Loucy (cell line): ENCODE measurements at regions not wholly inside any gene's neighbourhood (a gene's known extent, or its start where the extent isn't known, plus 50 kb on each side); places are given as distances from the start of the nearest gene placed in this dataset.

Experiments
- H2AFZ ChIP-seq: fragments of 200-600 bp; sonication (generic); 2 replicates; pipeline ENCODE4 v1.6.0; 2016; ENCODE audit warnings: antibody characterized with exemption, mild to moderate bottlenecking, low read length, moderate library complexity
- H3F3A ChIP-seq: fragments of 200-600 bp; 2 replicates; pipeline ENCODE4 v1.6.0; 2016; ENCODE audit warnings: antibody characterized with exemption, low read depth, mild to moderate bottlenecking
- H3K27me3 ChIP-seq: fragments of 200-600 bp; sonication (generic); 2 replicates; pipeline ENCODE4 v1.6.1; 2014; ENCODE audit warnings: low read length, mild to moderate bottlenecking; ENCODE audit not compliant: insufficient read depth, poor library complexity, severe bottlenecking
- H3K36me3 ChIP-seq: fragments of 200-600 bp; sonication (generic); 2 replicates; pipeline ENCODE4 v1.6.1; 2016; ENCODE audit warnings: low read length; ENCODE audit not compliant: insufficient read depth
- H3K4me1 ChIP-seq: fragments of 200-600 bp; sonication (generic); 2 replicates; pipeline ENCODE4 v1.5.1; 2014; ENCODE audit warnings: low read length, mild to moderate bottlenecking; ENCODE audit not compliant: insufficient read depth, poor library complexity, severe bottlenecking
- H3K4me2 ChIP-seq: fragments of 200-600 bp; sonication (generic); 2 replicates; pipeline ENCODE4 v1.6.0; 2014; ENCODE audit warnings: antibody characterized with exemption, low read length, low read depth, mild to moderate bottlenecking; ENCODE audit not compliant: poor library complexity, severe bottlenecking
- H3K4me3 ChIP-seq: fragments of 200-600 bp; sonication (generic); 2 replicates; pipeline ENCODE4 v1.5.1; 2014; ENCODE audit warnings: low read length, mild to moderate bottlenecking, mixed read lengths; ENCODE audit not compliant: poor library complexity, severe bottlenecking
- H3K79me2 ChIP-seq: fragments of 200-600 bp; sonication (generic); 2 replicates; pipeline ENCODE4 v1.6.1; 2014; ENCODE audit warnings: low read length; ENCODE audit not compliant: insufficient read depth
- H3K9ac ChIP-seq: fragments of 200-600 bp; sonication (generic); 2 replicates; pipeline ENCODE4 v1.6.0; 2014; ENCODE audit warnings: mild to moderate bottlenecking, low read depth, low read length, moderate library complexity; ENCODE audit not compliant: poor library complexity, severe bottlenecking
- H3K9me2 ChIP-seq: fragments of 200-600 bp; sonication (generic); replicated peaks from 2 replicates; pipeline ENCODE4 v1.6.1; 2016; ENCODE audit warnings: low read depth, low read length, mixed read lengths
- H3K9me3 ChIP-seq: fragments of 200-600 bp; sonication (generic); 2 replicates; pipeline ENCODE4 v1.6.1; 2014; ENCODE audit warnings: mild to moderate bottlenecking, antibody characterized with exemption, low read length, low read depth; ENCODE audit not compliant: insufficient read depth
- H4K20me1 ChIP-seq: fragments of 200-600 bp; sonication (generic); 2 replicates; pipeline ENCODE4 v1.6.0; 2014; ENCODE audit warnings: antibody characterized with exemption, low read length, mild to moderate bottlenecking; ENCODE audit not compliant: insufficient read depth, poor library complexity, severe bottlenecking
- CTCF ChIP-seq: fragments of 200-600 bp; sonication (generic); conservative IDR thresholded peaks from 2 replicates; pipeline ENCODE4 v1.5.1; 2014; ENCODE audit warnings: mild to moderate bottlenecking, antibody characterized with exemption, low read length
- EZH2phosphoT487 ChIP-seq: fragments of 200-600 bp; IDR thresholded peaks from 2 replicates; pipeline ENCODE4 v1.6.1; 2018; ENCODE audit warnings: antibody characterized with exemption, mild to moderate bottlenecking, moderate library complexity, borderline replicate concordance

GRCh38 chrX:112521676-112522075 is 158.1 kb downstream of the LHFPL1 start:
- Histone ChIP-seq H3F3A (no peaks in the 10 kb centered on the region), H3K36me3 (no peaks in the 10 kb centered on the region), H3K27me3 (no peaks in the 10 kb centered on the region), H3K4me2 (no peak overlapping the region), H4K20me1 (no peaks in the 10 kb centered on the region), H3K9me3 (no peaks in the 10 kb centered on the region), H3K9me2 (no peaks in the 10 kb centered on the region), H3K4me3 (no peak overlapping the region), H3K4me1 (no peaks in the 10 kb centered on the region), H3K79me2 (no peaks in the 10 kb centered on the region), H3K9ac (no peak overlapping the region), H2AFZ (no peak overlapping the region)
- TF ChIP-seq CTCF: no peak
- no peak for TF ChIP-seq EZH2phosphoT487

- Histone ChIP-seq H3K9ac (no peak overlapping the region), H3K27me3 (no peaks in the 10 kb centered on the region)
- TF ChIP-seq CTCF: no peak
- no peak for TF ChIP-seq EZH2phosphoT487
These were observed 159.6 kb downstream of the LHFPL1 start for GRCh38 chrX:112520124-112520523.

GRCh38 chrX:112513154-112513553 is 166.6 kb downstream of the LHFPL1 start:
- H3K4me1 ChIP-seq: no peaks in the 10 kb centered on the region

More at GRCh38 chrX:112520124-112520523, 159.6 kb downstream of the LHFPL1 start:
- Histone ChIP-seq H4K20me1 (no peaks in the 10 kb centered on the region), H2AFZ (no peak overlapping the region), H3K4me3 (no peak overlapping the region), H3K36me3 (no peaks in the 10 kb centered on the region), H3K79me2 (no peaks in the 10 kb centered on the region), H3K4me1 (no peaks in the 10 kb centered on the region), H3F3A (no peaks in the 10 kb centered on the region), H3K9me3 (no peaks in the 10 kb centered on the region), H3K9me2 (no peaks in the 10 kb centered on the region), H3K4me2 (no peak overlapping the region)

More at GRCh38 chrX:112513154-112513553, 166.6 kb downstream of the LHFPL1 start:
- Histone ChIP-seq H3K9me2 (no peaks in the 10 kb centered on the region), H4K20me1 (no peaks in the 10 kb centered on the region), H2AFZ (no peak overlapping the region), H3K79me2 (no peaks in the 10 kb centered on the region), H3K27me3 (no peaks in the 10 kb centered on the region), H3K4me2 (no peak overlapping the region), H3K9me3 (no peaks in the 10 kb centered on the region), H3K9ac (no peak overlapping the region), H3K4me3 (no peak overlapping the region), H3F3A (no peaks in the 10 kb centered on the region), H3K36me3 (no peaks in the 10 kb centered on the region)
- no peak for TF ChIP-seq EZH2phosphoT487
- TF ChIP-seq CTCF: no peak
